HG02938 (cell line): ENCODE measurements at regions not wholly inside any gene's neighbourhood (a gene's known extent, or its start where the extent isn't known, plus 50 kb on each side); places are given as distances from the start of the nearest gene placed in this dataset.

Source experiments
- ATAC-seq: cut with Tn5 transposase; IDR thresholded peaks from one replicate; pipeline ENCODE4 v1.9.1; 2021; ENCODE audit warnings: mild to moderate bottlenecking, moderate library complexity; ENCODE audit not compliant: unreplicated experiment

- ATAC-seq: no peak
Measured at GRCh38 chr3:146851665-146852064, 246.5 kb upstream of the PLSCR5 start.

GRCh38 chr3:146845361-146845760 lies 240.2 kb upstream of the PLSCR5 start:
- ATAC-seq: no peak

- no peak for ATAC-seq
Measured at GRCh38 chr3:146843476-146843875, 238.3 kb upstream of the PLSCR5 start.

- no peak for ATAC-seq
Measured at GRCh38 chr3:146839727-146840375, 234.7 kb upstream of the PLSCR5 start.

GRCh38 chr3:146838221-146838620 lies 233.1 kb upstream of the PLSCR5 start:
- no peak for ATAC-seq

- no peak for ATAC-seq
Measured at GRCh38 chr3:146834917-146835316, 229.8 kb upstream of the PLSCR5 start.

GRCh38 chr3:146832857-146833458 lies 227.8 kb upstream of the PLSCR5 start:
- ATAC-seq: no peak

- ATAC-seq: no peak
Measured at GRCh38 chr3:146831659-146832058, 226.5 kb upstream of the PLSCR5 start.

GRCh38 chr3:146830231-146830630 lies 225.1 kb upstream of the PLSCR5 start:
- ATAC-seq: no peak

GRCh38 chr3:146827836-146828235 lies 222.7 kb upstream of the PLSCR5 start:
- no peak for ATAC-seq

- no peak for ATAC-seq
Measured at GRCh38 chr3:146823622-146824021, 218.5 kb upstream of the PLSCR5 start.

- no peak for ATAC-seq
Measured at GRCh38 chr3:146818866-146819265, 213.7 kb upstream of the PLSCR5 start.

GRCh38 chr3:146818301-146818700 lies 213.2 kb upstream of the PLSCR5 start:
- no peak for ATAC-seq

- no peak for ATAC-seq
Measured at GRCh38 chr3:146817704-146818103, 212.6 kb upstream of the PLSCR5 start.

GRCh38 chr3:146814601-146815315 lies 209.6 kb upstream of the PLSCR5 start:
- no peak for ATAC-seq

- no peak for ATAC-seq
Measured at GRCh38 chr3:146813496-146813895, 208.3 kb upstream of the PLSCR5 start.

- ATAC-seq: no peak
Measured at GRCh38 chr3:146803745-146804144, 198.6 kb upstream of the PLSCR5 start.

GRCh38 chr3:146801492-146801891 lies 196.3 kb upstream of the PLSCR5 start:
- no peak for ATAC-seq

- ATAC-seq: no peak
Measured at GRCh38 chr3:146800484-146800883, 195.3 kb upstream of the PLSCR5 start.

- ATAC-seq: no peak
Measured at GRCh38 chr3:146796078-146796477, 190.9 kb upstream of the PLSCR5 start.

GRCh38 chr3:146783446-146783845 lies 178.3 kb upstream of the PLSCR5 start:
- ATAC-seq: no peak

GRCh38 chr3:146781606-146782005 lies 176.5 kb upstream of the PLSCR5 start:
- ATAC-seq: no peak
